ENCODE measurements at regions not wholly inside any gene's neighbourhood (a gene's known extent, or its start where the extent isn't known, plus 50 kb on each side); places are given as distances from the start of the nearest gene placed in this dataset.

DNA sequence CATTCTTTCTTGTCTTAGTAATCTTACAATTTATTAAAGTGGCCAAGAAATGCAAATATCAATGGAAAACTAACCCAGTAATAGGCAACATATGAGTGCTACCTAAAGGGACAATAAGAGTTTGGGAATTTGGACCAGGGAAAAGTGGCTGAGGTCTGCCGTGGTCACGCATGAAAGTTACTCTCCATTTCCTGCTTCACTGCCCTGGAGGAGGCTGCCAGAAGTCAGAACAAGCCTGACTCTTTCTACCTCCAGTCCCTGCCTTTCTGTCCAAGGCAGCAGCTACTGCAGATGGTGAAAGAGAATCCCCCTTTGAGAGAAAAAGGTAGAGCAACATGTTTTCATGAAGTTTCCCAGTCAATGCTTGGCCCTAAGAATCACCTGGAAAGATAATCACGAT is 201.1 kb upstream of the ARGLU1 start:
- no peak for FAIRE-seq
- DNase-seq (ENCODE audit: low spot score) = no peak

DNA sequence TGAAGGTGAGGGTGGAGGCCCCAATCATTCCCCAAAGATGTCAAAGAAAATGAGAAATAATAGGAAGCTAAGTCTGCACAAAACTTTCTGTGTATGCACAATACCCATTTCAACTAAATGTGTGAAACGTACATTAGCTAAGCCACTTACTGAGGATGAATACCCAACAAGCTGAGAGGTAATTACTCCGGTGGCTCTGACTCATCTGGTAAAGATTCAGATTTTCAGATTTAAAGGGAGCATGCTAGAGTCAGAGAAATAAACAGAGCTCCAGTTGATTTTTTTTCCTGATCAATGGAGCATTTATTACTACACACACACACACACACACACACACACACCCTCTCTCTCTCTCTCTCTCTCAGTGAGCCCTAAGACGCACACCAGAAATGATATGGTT is 194.8 kb upstream of the ARGLU1 start:
- DNase-seq (ENCODE audit: low spot score) (no peak), FAIRE-seq (no peak)

DNA sequence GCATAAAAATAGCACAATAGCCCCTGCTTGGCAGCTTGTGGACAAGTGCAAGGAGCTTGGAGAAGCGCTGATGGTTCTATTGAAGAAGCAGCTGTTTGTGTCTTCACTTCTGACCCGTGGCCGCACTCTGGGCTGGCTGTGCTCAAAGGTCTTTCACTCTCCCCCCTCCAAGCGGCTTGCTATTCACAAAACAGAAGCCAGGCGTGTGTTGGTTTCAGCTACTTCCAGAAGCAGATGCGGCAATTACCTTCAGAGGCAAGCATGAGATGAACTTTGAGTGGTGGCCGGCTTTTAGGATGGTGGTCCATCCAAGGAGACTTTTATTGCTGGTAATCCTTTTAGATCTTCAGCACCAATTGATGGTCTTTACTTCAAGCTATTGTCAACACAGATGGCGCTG is 188.5 kb upstream of the ARGLU1 start:
- no peak for FAIRE-seq
- DNase-seq (ENCODE audit: low spot score) = no peak

DNA sequence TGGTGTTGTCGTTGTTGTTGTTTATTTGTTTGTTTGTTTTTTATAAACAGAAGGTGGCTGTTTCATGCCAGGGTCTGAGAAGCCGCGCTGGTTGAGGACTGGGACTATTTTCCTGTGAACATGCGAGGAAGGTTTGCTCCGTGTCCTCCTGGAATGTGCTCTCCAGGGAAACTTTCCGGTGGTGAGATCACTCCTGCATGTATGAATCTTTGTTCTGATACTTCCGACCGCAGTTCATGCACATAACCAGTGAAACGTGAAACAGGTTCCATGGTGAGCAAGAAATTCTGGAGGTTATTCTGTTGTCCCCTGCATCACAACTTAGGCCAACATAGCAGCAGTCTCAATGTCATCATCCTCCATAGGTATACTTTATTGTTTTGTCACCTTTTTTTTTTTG is 187.6 kb upstream of the ARGLU1 start:
- FAIRE-seq (no peak), DNase-seq (ENCODE audit: low spot score) (peak; percentile 10)

DNA sequence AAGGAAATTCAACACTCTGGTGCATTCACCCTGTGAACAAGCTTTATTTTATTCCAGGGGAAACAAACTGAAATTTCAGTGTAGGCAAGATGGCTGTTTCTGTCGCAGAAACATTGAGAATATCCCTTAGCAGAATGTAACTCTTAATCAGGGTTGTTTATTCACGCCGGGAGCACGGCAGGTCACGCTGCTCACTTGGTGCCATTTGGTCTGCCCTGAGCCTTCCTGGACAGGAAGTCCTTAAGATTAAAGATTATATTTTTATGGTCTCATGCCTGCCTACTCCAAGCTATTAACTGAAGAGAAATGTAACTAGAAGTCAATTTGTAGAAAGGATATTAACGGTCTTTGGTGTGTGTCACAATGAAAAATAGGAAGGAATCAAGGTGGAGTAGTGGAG is 185.3 kb upstream of the ARGLU1 start:
- FAIRE-seq (no peak), DNase-seq (ENCODE audit: low spot score) (no peak)

DNA sequence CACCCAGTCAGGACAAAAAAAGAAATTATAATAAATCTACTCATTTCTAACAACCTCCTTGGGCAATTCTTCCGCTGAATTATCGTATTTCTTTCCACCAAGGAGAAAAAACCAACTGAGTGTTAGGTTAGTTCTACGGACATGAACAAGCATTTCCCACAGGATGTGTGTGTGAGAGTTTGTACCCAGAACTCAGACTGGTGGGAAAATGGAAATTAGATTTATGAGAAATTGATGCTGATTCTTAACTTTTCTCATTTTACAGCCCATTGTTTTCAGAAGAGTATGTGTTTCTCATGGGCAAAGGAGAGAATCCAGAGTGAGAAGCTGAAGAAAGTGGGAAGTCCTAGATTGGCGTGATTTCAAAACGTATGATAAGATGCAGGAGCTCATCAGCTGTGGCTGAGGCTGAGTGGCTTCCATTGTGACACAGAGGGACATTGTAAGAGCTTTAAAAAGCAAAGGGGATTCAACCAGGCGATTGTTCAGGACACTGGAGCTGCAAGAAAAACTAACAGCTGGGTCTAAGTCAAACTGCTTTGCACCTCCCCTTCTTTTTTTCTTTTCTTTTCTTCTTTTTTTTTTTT is 184.7 kb upstream of the ARGLU1 start:
- FAIRE-seq = no peak

DNA sequence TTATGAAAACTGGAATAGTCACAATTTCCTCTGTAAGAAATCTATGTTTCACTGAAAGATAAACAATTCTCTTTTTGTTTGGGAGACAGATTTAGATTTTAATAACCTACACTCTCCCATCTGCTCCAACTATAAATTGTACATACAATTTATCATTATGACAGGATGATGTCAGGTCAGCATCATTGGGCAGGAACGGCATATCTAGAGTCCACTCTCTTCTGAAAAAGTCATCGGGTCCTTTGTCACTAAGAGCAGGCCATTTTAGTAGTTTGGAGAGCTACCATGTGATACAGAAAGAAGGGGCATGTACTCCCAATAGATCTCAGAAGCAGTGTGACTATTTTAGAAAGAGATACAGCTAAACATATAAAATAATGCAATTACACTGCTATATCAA is 180.8 kb upstream of the ARGLU1 start:
- no peak for FAIRE-seq
- no peak for DNase-seq (ENCODE audit: low spot score)

More for the DNA sequence above, 184.7 kb upstream of the ARGLU1 start:
- no peak for DNase-seq (ENCODE audit: low spot score)

DNA sequence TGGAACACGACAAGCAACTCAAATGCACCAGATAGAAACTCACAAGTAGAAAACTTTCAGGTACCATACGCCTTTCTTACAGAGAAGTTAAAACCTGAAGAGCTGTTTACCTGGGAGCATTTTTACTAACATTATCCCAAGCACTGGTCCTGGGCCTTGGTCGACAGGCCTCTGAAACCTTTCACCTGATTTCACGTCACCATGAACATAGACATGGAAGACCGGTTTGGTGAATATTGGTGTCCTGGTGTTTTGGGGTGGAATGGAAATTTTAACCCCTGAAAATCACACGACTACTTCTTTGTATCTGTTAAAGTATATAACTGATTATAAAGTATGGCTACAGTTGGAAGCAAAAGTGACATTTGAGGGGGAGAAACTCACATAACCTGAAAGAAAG is 176.6 kb upstream of the ARGLU1 start:
- DNase-seq (ENCODE audit: low spot score) (no peak), FAIRE-seq (no peak)

DNA sequence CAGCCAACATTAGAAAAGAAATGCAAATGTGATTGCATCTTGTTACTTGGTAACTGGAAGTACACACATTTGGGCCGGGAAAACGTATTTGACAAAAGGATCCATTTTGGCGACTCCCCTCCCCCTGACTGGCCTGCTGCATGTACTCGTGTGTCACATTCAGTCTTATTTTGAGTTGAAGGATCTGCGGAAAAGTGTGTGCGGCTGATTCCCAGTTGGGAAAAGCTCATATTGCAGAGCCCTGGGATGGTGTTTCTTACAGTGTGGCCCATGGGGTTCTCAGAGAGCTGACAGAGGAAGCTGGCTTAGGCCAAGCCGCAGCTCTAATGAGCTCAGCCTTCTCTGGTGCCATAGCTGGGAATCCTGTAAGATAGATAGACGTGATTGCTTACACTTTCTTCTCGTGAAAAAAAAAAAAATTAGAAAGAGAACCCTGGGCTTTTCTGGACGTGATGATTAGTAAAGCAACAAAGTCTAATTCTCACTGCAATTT is 170.3 kb upstream of the ARGLU1 start:
- DNase-seq (ENCODE audit: low spot score) = no peak
- FAIRE-seq = no peak

DNA sequence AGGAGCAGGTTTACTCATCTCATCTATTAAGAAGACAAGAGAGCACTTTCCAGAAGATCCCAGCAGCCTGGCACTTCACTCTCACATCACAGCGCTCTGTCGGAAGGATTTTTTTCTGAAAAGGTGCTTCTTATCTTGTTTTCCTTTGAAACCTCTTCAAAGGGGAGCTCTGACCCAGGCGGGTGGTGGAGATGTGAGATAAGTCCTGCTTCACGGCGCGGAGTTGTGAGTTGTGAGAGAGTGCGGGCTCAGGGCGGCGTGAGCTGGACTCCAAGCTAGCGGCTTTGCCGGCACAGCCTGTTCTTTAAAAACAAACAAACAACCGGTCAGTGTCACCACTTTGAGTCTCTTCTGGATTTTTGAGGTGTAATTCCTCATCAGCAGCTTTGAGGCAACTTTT is 169.0 kb upstream of the ARGLU1 start:
- FAIRE-seq (no peak), DNase-seq (ENCODE audit: low spot score) (no peak)

DNA sequence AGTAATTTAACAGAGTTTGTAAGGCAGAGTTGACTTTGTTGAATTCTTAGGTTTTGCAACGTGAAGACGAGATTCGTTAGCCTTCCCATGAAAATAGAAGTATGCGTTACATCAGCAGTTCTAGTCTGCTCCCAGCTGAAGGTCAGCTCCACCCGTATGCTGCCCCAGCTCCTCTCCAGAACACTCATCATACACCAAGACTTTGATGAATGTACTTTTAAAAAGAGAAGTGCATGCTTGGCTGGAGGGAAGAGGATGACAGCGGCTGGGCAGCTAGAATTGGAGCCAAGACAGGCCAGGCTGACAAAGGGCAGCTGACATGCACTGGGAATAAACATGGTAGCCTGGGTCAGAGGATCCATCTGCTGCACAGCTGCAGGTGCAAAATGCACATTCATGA is 166.3 kb upstream of the ARGLU1 start:
- DNase-seq (ENCODE audit: low spot score) (no peak), FAIRE-seq (no peak)

DNA sequence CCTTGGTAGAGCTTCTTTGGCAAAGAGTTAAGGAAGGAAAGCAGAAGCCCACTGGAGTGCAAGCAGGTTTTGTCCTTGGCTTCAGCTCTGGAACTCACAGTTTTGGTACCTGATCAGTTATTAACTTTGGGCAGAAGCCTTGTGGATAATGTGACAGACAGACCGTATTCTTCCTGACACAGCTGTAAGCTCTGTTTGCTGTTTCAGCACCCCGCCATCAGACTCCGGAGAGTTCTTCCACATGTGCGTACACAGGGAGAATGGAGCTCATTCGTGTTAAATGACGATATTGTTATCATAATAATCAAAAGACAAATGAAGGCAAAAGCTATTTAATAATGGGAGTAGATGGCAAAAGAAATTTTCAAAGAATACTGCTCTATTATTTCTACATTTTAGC is 155.1 kb upstream of the ARGLU1 start:
- FAIRE-seq (no peak), DNase-seq (ENCODE audit: low spot score) (no peak)

DNA sequence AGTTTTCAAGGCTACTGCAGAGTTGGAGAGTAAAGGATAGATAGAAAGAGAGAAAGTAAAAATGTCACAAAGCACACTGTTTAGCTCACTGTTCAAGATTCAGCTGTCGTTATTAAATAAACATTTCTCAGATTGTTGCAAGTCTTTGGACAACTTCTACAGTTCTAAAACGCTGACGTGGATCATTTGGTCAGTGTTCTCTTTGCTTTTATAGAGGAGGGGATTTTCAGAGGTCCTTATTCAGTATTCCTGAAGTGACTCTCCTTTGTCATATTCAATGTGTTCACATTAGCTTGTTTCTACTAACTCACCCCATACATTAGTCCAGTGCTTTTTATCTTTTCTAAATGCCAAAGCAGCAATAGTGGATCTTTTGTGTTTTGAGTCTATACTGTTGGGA is 154.7 kb upstream of the ARGLU1 start:
- DNase-seq (ENCODE audit: low spot score) (no peak), FAIRE-seq (no peak)

DNA sequence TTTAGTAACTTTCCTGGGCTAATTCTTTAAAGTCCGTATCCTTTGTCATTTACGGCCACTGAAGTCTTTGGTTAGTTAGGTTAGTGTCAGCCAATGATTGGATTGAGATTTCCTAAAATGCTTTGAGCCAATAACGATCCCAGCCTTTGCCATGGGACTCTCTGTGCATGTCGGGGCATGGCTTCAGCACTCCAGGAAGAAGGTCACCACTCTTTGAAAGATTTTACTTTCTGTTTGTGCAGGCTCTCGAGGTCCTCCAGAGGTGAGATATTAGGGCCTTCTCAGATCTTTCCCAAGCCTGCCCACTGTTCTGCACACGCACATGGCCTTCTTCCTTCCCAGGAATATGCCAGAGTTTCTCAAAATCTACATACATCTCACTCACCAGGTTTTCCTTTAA is 153.7 kb upstream of the ARGLU1 start:
- no peak for FAIRE-seq
- DNase-seq (ENCODE audit: low spot score) = no peak

DNA sequence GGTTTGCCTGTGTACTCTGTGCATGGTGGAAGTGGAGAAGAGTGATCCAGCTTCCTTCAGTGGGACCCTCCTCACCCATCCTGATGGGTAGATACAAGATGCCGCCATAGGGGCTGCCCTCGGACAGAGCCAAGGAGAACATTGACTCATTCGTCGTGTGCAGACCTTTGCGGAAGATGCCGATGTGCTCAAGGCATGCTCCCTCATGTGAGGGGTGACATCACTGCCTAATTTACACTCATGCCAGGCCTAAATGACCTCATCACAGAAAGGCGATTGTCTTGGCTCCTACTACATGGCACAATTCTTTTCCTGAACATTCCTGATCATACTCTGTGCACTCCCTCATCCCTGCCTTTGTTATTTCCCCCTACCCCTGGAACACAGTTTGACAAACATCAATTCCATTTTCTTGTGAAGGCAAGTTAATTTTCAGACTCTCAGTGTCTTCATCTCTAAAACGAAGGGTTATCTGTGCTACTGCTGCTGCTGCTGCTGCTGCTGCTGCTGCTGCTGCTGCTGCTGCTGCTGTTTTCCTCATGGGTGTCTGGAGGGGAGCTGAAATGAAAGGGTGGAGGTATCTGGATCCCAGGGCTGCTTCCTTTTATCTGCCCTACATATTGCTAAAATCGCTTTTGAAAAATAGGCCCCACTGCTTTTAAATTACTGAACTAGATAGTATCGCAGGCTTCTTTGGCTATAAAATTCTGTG is 146.5 kb upstream of the ARGLU1 start:
- FAIRE-seq = no peak
- DNase-seq (ENCODE audit: low spot score) = no peak

DNA sequence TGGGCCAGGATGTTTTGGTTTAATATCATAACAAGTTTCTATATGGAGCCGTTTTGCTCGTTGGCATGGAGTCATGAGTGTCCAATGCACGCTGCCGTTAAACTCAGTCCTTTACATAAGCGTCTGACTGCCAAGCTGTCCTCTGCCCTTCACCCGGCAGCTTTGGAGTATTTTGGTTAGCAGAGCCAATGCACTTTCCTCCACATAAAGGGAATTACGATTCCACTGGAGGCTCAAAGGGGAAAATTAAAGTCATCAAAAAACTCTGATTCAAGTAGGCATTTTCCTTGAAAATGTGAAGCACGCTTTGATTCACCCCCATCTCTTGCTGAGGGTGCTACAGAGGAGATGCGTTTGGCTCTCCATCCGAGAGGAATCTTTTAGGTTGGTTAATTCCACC is 144.4 kb upstream of the ARGLU1 start:
- DNase-seq (ENCODE audit: low spot score) = no peak

DNA sequence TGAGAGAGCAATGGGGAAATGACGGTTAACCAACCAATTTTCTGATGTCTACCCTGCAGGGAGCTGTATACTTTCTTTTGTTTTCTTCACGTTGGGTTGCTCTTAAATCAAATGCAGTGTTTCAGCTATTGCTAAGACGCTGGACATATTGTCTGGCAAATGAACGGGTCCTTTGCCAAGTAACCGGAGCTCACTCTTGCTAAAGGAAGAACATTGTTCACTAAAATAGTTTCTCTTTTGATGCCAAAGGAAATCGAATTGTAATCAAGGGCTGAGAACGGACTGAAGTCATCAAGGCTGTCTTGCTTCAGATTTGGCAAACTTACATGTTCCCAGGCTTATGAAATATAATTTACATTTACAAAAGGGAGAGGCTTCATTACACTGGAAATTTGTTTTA is 142.3 kb upstream of the ARGLU1 start:
- no peak for FAIRE-seq
- no peak for DNase-seq (ENCODE audit: low spot score)

More for the DNA sequence above, 144.4 kb upstream of the ARGLU1 start:
- no peak for FAIRE-seq

DNA sequence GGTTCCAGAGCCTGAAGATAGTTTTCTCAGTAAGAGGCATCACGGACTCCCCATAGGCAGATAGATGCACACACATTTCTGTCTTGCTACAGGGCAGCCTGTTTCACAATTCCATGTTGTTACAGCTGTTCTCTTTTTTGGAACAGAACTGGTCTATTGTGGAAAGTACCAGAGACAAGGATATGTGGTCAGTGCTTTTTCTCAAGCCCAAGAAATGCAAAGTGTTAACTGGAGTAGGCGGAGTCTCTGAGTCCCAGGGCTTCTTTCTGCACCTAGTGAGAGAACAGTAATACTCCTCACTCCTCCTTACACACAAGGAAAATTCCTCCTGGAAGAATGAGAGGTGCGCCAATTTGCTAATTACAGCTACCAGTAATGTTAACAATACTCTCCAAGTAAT is 141.6 kb upstream of the ARGLU1 start:
- FAIRE-seq (no peak), DNase-seq (ENCODE audit: low spot score) (no peak)

DNA sequence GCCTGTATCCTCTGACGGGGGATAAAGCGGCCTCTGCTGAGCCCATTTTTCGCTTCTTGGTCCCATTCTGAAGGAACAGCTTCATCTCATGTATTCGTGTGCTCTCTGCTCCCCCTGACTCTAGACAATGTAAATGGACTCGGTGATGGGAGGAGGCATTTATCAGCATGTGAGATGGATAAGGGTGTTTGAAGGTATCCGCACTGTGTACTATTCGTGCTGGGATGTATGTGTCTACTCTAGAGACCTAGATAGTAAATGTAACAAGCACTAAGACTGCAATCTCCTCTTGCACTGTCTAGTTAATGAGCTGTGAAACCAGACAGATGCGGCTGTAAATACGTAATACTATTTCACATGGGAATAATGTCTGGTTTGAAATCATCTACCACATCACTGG is 134.6 kb upstream of the ARGLU1 start:
- DNase-seq (ENCODE audit: low spot score) = no peak
- FAIRE-seq = no peak

DNA sequence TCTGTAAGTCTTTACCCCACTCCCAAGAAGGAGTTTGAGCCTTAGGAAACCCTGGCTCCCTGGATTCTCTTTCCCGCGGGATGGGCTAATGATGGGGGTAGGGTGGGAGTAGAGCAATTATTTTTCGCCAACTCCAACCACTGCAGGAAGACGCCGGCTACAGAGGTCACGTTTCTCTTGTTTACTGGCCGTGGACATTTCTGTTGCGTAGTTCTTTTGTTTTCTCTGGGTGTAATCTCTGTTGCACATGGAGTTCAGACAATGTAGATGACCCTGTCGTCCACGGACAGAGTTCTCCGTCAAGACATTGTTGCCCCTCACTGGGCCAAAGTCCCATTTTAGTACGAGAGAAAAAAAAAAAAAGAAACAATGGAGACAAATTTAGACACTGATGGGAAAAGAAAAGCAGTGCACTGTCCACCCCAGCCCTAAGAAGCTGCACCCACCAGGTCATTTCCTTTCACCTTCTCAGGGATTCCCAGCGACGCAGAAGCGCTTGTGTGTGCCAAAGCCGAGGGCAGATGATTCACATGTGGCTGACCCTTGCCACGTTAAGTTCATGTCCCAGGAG is 133.9 kb upstream of the ARGLU1 start:
- FAIRE-seq = no peak

DNA sequence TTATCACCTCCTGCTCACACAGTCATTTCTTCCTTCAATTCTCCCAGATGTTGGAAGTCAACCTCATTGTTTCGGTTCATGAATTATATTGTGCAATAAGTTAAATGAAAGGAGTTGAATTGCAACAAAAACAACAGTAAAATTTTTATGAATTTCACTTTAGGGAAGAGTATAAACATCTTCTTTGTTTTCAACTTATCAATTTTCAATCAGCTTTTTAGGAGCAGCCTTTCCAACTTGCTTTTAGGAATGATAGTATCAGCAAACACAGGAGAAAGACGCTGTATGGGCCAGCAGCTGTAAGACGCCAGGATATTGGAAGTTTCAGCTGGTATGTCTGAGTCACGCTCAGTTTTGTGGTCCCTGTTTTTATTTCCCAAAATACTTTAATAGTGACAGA is 132.5 kb upstream of the ARGLU1 start:
- DNase-seq (ENCODE audit: low spot score) (no peak), FAIRE-seq (no peak)

More for the DNA sequence above, 133.9 kb upstream of the ARGLU1 start:
- DNase-seq (ENCODE audit: low spot score) = no peak

DNA sequence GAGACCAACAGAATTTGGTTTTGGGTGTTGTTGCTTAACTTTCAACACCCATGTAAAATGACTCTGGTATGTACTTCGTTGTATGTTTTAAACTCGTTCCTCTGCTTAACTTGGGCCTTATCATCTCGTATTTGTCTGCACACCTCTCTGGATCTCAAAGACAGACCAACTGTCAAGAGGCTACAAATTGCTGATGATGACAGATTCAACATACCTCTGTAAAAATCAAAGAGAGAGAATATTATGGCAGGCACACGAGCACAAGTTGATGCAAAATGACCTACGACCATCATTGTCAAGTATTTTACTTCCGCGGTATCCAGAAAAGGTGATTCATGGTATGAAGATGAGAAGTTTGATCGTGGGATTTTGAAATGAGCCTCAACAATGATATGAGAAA is 132.1 kb upstream of the ARGLU1 start:
- FAIRE-seq (no peak), DNase-seq (ENCODE audit: low spot score) (no peak)

DNA sequence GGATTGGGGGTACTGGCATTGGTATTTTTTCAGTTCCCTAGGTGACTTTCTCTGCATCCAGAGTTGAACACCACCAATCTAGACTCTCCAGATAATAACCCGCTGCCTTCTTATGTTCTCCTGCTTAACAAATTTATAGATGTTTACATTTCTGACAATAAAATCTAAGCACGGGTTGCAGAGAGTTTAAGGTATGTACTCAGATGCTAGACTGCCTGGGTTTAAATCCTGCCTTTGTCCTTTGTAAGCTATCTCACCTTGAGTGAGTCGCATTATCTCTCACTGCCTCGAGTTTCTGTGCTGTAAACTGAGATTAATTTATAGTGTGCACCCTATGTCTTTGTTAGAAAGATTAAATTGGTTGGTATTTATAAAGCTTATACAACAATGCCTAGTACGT is 131.4 kb upstream of the ARGLU1 start:
- no peak for FAIRE-seq
- no peak for DNase-seq (ENCODE audit: low spot score)
